K562 (cell line): ENCODE measurements at regions not wholly inside any gene's neighbourhood (a gene's known extent, or its start where the extent isn't known, plus 50 kb on each side); places are given as distances from the start of the nearest gene placed in this dataset.

Experiments used
- ATAC-seq: fragments of 200-7000 bp; cut with Tn5 transposase; 3 replicates; pipeline ENCODE4 v1.9.1; 2020; ENCODE audit warnings: moderate library complexity
- BruUV-seq: library from RNA; stranded (reverse); fragments of 400-500 nt; replicated peaks from 2 replicates; lab custom pipeline; 2021; lab: Mats Ljungman, UMichigan
- CTCF ChIA-PET: fragments of 300-600 bp; formaldehyde crosslinking; extraction: SDS; loops from one replicate; lab custom pipeline; 2021; ENCODE audit warnings: low intra/inter-chr PET ratio; lab: Yijun Ruan, JAX
- POLR2A ChIA-PET: fragments of 300-600, 350-650 bp; sonication (Branson Sonifier 250); formaldehyde crosslinking; extraction: SDS; loops from one replicate; lab custom pipeline; 2021; ENCODE audit warnings: antibody characterized with exemption, inconsistent platforms; lab: Yijun Ruan, JAX
- DNase-seq, 4 experiments: peaks; one replicate each; pipeline versions ENCODE4 v3.0.0 to v3.0.0-alpha.2; 2011 to 2018; ENCODE audit warnings: low spot score in 3 of 4, mixed read lengths in 3 of 4; ENCODE audit errors: extremely low read depth in 1 of 4
- FAIRE-seq: peaks from 2 replicates; lab custom pipeline; 2011; peaks lifted over from hg19 to GRCh38; lab: Jason Lieb, UNC
- H2AFZ ChIP-seq: 2 replicates; pipeline ENCODE4 v1.6.0; 2011; ENCODE audit warnings: low read depth, low read length, control low read depth, inconsistent platforms
- H3K27ac ChIP-seq: fragments of 200-600 bp; 3 replicates; pipeline ENCODE4 v1.8.0; 2011; ENCODE audit warnings: low read depth, mild to moderate bottlenecking, control low read depth, inconsistent platforms, low read length, moderate library complexity, mixed read lengths; ENCODE audit errors: extremely low read depth
- H3K27me3 ChIP-seq, 2 experiments: fragments of 300-600 bp in 1 of 2; 2 replicates in 1 of 2; 3 replicates in 1 of 2; pipeline versions ENCODE4 v1.6.0 to v1.8.0; 2011; ENCODE audit warnings: inconsistent platforms in 2 of 2, low read length in 2 of 2, mild to moderate bottlenecking in 1 of 2, mixed read lengths in 1 of 2, moderate library complexity in 1 of 2; ENCODE audit not compliant: control insufficient read depth in 2 of 2, insufficient read depth in 2 of 2
- H3K36me3 ChIP-seq: fragments of 300-600 bp; 3 replicates; pipeline ENCODE4 v1.8.0; 2011; ENCODE audit warnings: mild to moderate bottlenecking, low read length, inconsistent platforms; ENCODE audit not compliant: control insufficient read depth, insufficient read depth
- H3K4me1 ChIP-seq, 2 experiments: fragments of 200-600 bp in 1 of 2; replicated peaks in 1 of 2; 2 replicates in 1 of 2; 3 replicates in 1 of 2; pipeline versions ENCODE4 v1.5.1 to v1.8.0; 2011; ENCODE audit warnings: inconsistent platforms in 2 of 2, low read length in 2 of 2, mild to moderate bottlenecking in 1 of 2, mixed read lengths in 1 of 2, moderate library complexity in 1 of 2; ENCODE audit not compliant: control insufficient read depth in 2 of 2, insufficient read depth in 2 of 2
- H3K4me2 ChIP-seq: 2 replicates; pipeline ENCODE4 v1.6.1; 2011; ENCODE audit warnings: low read length, control low read depth, inconsistent platforms, mixed read lengths; ENCODE audit not compliant: insufficient read depth
- H3K4me3 ChIP-seq: fragments of 200-600 bp; sonication (generic), shearing (Covaris generic); 2 replicates; pipeline ENCODE4 v1.5.1; 2016; ENCODE audit warnings: control low read depth, inconsistent platforms
- H3K79me2 ChIP-seq: fragments of 200-600 bp; 3 replicates; pipeline ENCODE4 v1.8.0; 2011; ENCODE audit warnings: low read length, inconsistent platforms; ENCODE audit not compliant: control insufficient read depth, insufficient read depth
- H3K9ac ChIP-seq, 2 experiments: 2 replicates each; pipeline versions ENCODE4 v1.6.0 to v1.6.1; 2011; ENCODE audit warnings: low read depth in 2 of 2, low read length in 2 of 2, control low read depth in 1 of 2, inconsistent platforms in 1 of 2, mild to moderate bottlenecking in 1 of 2, mixed read lengths in 1 of 2; ENCODE audit not compliant: insufficient read depth in 1 of 2
- H3K9me1 ChIP-seq: one replicate; pipeline ENCODE4 v1.6.0; 2011; ENCODE audit warnings: inconsistent platforms, mild to moderate bottlenecking, low read length, moderate library complexity; ENCODE audit not compliant: control insufficient read depth, insufficient read depth
- H3K9me3 ChIP-seq: replicated peaks from 2 replicates; pipeline ENCODE4 v1.5.1; 2011; ENCODE audit warnings: low read depth, low read length, inconsistent platforms; ENCODE audit not compliant: control insufficient read depth, insufficient read depth
- H4K20me1 ChIP-seq: replicated peaks from 2 replicates; pipeline ENCODE4 v1.6.1; 2011; ENCODE audit warnings: low read length, inconsistent platforms, mixed read lengths; ENCODE audit not compliant: control insufficient read depth, insufficient read depth
- ARID1B ChIP-seq: fragments of 450-650 bp; IDR thresholded peaks from 2 replicates; pipeline ENCODE4 v1.6.1; 2016; ENCODE audit warnings: antibody characterized with exemption, mild to moderate bottlenecking, inconsistent platforms
- BRF1 ChIP-seq: IDR thresholded peaks from 3 replicates; pipeline ENCODE4 v1.6.1; 2011; ENCODE audit warnings: borderline replicate concordance, mild to moderate bottlenecking; ENCODE audit not compliant: insufficient read length; ENCODE audit errors: extremely low read depth
- CCNT2 ChIP-seq: IDR thresholded peaks from 2 replicates; pipeline ENCODE4 v1.6.1; 2011; ENCODE audit warnings: borderline replicate concordance, low read depth, mild to moderate bottlenecking, moderate library complexity, mixed read lengths, low read length; ENCODE audit not compliant: insufficient read length; ENCODE audit errors: extremely low read depth
- CHCHD3 ChIP-seq: fragments of 250-450 bp; sonication (Bioruptor Pico); IDR thresholded peaks from 2 replicates; pipeline ENCODE4 v2.1.2; 2022; ENCODE audit warnings: mild to moderate bottlenecking
- KLF13 ChIP-seq: fragments of 450-650 bp; IDR thresholded peaks from 2 replicates; pipeline ENCODE4 v1.6.1; 2016; ENCODE audit warnings: missing genetic modification characterization, low read depth, mild to moderate bottlenecking, missing compliant biosample characterization, moderate library complexity, borderline replicate concordance
- NCOA2 ChIP-seq, 2 experiments: fragments of 450-650 bp; IDR thresholded peaks; 2 replicates each; pipeline ENCODE4 v1.6.1; 2018; ENCODE audit warnings: mild to moderate bottlenecking in 2 of 2, moderate library complexity in 1 of 2; ENCODE audit not compliant: partially characterized antibody in 2 of 2
- POLR2G ChIP-seq: fragments of 200-400 bp; formaldehyde crosslinking; IDR thresholded peaks from 2 replicates; pipeline ENCODE4 v1.6.1; 2017; ENCODE audit warnings: low read depth, mild to moderate bottlenecking, antibody characterized with exemption, low read length, moderate library complexity
- SAFB2 ChIP-seq: fragments of 200-400 bp; formaldehyde crosslinking; IDR thresholded peaks from 2 replicates; pipeline ENCODE4 v1.6.1; 2018; ENCODE audit warnings: borderline replicate concordance, low read length, low read depth, moderate library complexity; ENCODE audit not compliant: severe bottlenecking
- SMARCC2 ChIP-seq: fragments of 450-650 bp; IDR thresholded peaks from 2 replicates; pipeline ENCODE4 v1.6.1; 2017; ENCODE audit warnings: antibody characterized with exemption, moderate library complexity, mild to moderate bottlenecking, low read depth
- TCF3 ChIP-seq: sonication (generic); formaldehyde crosslinking; IDR thresholded peaks from 2 replicates; pipeline ENCODE4 v1.4.0; 2020; ENCODE audit warnings: mild to moderate bottlenecking, missing genetic modification reagents
- TRIM24 ChIP-seq, 2 experiments: fragments of 450-650 bp; IDR thresholded peaks; 2 replicates each; pipeline ENCODE4 v1.6.1; 2016
- ZFP36 ChIP-seq: fragments of 150-350 bp; IDR thresholded peaks from 2 replicates; pipeline ENCODE4 v1.6.1; 2018; ENCODE audit warnings: low read length, low read depth; ENCODE audit not compliant: partially characterized antibody
- ZNF239 ChIP-seq: fragments of 250-450 bp; sonication (Bioruptor Pico); IDR thresholded peaks from 2 replicates; pipeline ENCODE4 v1.4.0; 2020; ENCODE audit warnings: mild to moderate bottlenecking
- ZNF57 ChIP-seq: fragments of 450-650 bp; formaldehyde crosslinking; IDR thresholded peaks from 2 replicates; pipeline ENCODE4 v1.4.0; 2020; ENCODE audit warnings: mild to moderate bottlenecking, moderate library complexity
- ZNF696 ChIP-seq: fragments of 250-450 bp; sonication (Bioruptor Pico); conservative IDR thresholded peaks from 2 replicates; pipeline ENCODE4 v1.4.0; 2020; ENCODE audit warnings: mild to moderate bottlenecking, moderate library complexity
- WGBS: fragments of 100-300 bp; shearing (Covaris generic); methylation state at CpG from one replicate; pipeline ENCODE4 v1.1.6; 2016; ENCODE audit warnings: low coverage, mixed read lengths; ENCODE audit not compliant: insufficient coverage; ENCODE audit errors: missing lambda C conversion rate; 5-methylcytosine and 5-hydroxymethylcytosine counted together
- in situ Hi-C: fragments of 300-500 bp; cut with MboI; formaldehyde crosslinking; loops from 4 replicates; pipeline ENCODE4 v1.15.0; 2018; ENCODE audit warnings: inconsistent platforms, mixed read lengths
- intact Hi-C: fragments of 100-400 bp; cut with micrococcal nuclease; formaldehyde crosslinking; loops from 2 replicates; pipeline ENCODE4 v1.14.2; 2022
- TF ChIP-seq, protein P1 (sequence below): fragments of 450-650 bp; IDR thresholded peaks from one replicate; pipeline ENCODE4 v1.6.1; 2018; ENCODE audit warnings: mild to moderate bottlenecking, moderate library complexity; ENCODE audit not compliant: partially characterized antibody
- TF ChIP-seq, protein P2 (sequence below): fragments of 250-450 bp; sonication (Bioruptor Pico); IDR thresholded peaks from 2 replicates; pipeline ENCODE4 v1.8.0; 2021; ENCODE audit warnings: borderline replicate concordance, mild to moderate bottlenecking, moderate library complexity; ENCODE audit not compliant: poor library complexity, severe bottlenecking
- TF ChIP-seq, protein P3 (sequence below): fragments of 450-650 bp; IDR thresholded peaks from 2 replicates; pipeline ENCODE4 v1.6.1; 2017; ENCODE audit warnings: mild to moderate bottlenecking, moderate library complexity

DNA sequence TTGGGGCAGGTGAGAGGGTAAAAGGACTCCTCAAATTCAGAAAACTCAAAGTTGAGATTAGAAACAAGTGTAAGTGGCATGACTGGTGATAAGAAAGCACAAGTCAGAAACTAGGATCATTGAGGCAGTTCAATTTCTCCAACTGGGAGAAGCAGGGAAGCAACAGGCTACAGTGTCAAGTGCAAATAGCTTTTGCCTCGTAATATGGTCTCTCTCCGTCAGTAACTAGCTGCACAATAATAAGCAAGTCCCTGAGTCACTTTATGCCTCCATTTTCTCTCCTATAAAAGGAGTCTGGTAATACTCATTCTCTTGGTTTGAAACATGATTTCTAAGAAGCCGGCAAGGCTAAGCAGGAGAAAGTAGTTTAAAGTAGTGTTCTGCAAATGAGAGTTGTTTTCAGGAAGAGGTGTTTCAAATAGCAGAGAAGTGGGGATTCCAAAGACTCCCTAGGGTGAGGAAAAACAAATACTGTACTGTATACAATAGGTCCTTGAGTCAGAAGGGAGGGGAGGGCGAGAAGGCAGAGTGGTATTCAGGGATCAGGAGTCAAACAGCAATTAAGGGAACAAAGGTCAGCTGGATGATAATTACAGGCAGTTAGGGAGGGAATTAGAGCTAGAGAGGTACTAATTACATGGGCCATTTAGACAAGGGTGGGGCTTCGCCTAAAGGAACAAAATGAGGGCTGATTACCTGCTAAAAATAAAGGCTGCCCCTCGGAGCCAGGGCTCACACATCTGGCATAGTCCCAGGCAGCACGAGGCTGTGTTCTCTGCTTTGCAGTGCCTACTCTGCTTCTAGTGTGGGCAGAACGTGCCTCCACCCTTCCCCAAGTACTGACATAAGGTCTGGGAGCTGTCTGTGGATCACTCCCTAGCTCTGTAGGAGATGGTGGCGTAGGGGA, 96.0 kb upstream of the BDNF start (continued):
- TF ChIP-seq BRF1, result no peak
- no peak for TF ChIP-seq TCF3 (CRISPR knock-in tag)
- no peak for TF ChIP-seq CHCHD3 (CRISPR knock-in tag)
- TF ChIP-seq ZNF239, result no peak
- TF ChIP-seq, all 486 proteins: peak for 0

DNA sequence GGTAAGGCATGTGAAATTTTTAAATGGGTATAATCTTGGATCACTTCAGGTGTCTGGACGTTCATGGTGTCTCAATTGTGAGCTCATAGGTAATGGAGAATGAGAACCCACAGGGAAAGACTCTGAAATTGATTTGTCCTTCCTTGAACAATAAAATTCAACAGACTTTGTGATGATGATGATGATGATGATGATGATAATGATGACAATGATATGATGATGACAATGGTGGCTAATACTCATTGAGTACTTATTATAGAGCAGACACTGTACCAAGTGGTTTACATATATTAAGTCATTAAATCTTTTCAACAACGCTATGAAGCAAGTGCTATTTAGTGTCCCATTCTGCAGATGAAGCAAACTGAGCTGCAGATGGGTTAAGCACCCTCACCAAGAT, 86.6 kb upstream of the BDNF start:
- no peak for FAIRE-seq
- Histone ChIP-seq H2AFZ (no peak overlapping the region), H3K79me2 (no peaks in the 10 kb centered on the region), H3K27ac (no peak overlapping the region), H3K9ac (no peak overlapping the region), H3K4me2 (no peak overlapping the region), H3K9me1 (no peaks in the 10 kb centered on the region), H3K9me3 (no peaks in the 10 kb centered on the region), H4K20me1 (no peaks in the 10 kb centered on the region), H3K4me1 (no peaks in the 10 kb centered on the region), H3K27me3 (no peaks in the 10 kb centered on the region), H3K36me3 (no peaks in the 10 kb centered on the region), H3K4me3 (no peak overlapping the region)
- in situ Hi-C loops, result no loop called here
- WGBS, result 0% methylated on average over 2 of the region's 2 CpGs
- ATAC-seq, result no peak
- CTCF ChIA-PET, result no interaction called here
- POLR2A ChIA-PET, result interaction anchor here (1.3 kb wide), 1 partner anchor 9 kb away, joined by 3 read pairs; no protein-coding TSS in a partner anchor
- DNase-seq, result no peak
- intact Hi-C loops, result no loop called here
- no TSS peak for BruUV-seq
- no peak for TF ChIP-seq CCNT2
- no peak for TF ChIP-seq SMARCC2
- TF ChIP-seq POLR2G, result no peak
- TF ChIP-seq SAFB2, result no peak
- TF ChIP-seq ARID1B, result no peak
- TF ChIP-seq ZNF696 (CRISPR knock-in tag), result no peak
- no peak for TF ChIP-seq TRIM24 (IDR thresholded peaks at IDR 0.05)
- TF ChIP-seq, protein P1, sequence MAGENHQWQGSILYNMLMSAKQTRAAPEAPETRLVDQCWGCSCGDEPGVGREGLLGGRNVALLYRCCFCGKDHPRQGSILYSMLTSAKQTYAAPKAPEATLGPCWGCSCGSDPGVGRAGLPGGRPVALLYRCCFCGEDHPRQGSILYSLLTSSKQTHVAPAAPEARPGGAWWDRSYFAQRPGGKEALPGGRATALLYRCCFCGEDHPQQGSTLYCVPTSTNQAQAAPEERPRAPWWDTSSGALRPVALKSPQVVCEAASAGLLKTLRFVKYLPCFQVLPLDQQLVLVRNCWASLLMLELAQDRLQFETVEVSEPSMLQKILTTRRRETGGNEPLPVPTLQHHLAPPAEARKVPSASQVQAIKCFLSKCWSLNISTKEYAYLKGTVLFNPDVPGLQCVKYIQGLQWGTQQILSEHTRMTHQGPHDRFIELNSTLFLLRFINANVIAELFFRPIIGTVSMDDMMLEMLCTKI, result no peak
- no peak for TF ChIP-seq KLF13 (tag)
- TF ChIP-seq NCOA2 (IDR thresholded peaks at IDR 0.05; ENCODE audit: partially characterized antibody in 2 of 2), result no peak
- TF ChIP-seq ZFP36, result no peak
- TF ChIP-seq, protein P2, sequence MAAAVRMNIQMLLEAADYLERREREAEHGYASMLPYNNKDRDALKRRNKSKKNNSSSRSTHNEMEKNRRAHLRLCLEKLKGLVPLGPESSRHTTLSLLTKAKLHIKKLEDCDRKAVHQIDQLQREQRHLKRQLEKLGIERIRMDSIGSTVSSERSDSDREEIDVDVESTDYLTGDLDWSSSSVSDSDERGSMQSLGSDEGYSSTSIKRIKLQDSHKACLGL (CRISPR knock-in tag), result no peak
- TF ChIP-seq, protein P3, sequence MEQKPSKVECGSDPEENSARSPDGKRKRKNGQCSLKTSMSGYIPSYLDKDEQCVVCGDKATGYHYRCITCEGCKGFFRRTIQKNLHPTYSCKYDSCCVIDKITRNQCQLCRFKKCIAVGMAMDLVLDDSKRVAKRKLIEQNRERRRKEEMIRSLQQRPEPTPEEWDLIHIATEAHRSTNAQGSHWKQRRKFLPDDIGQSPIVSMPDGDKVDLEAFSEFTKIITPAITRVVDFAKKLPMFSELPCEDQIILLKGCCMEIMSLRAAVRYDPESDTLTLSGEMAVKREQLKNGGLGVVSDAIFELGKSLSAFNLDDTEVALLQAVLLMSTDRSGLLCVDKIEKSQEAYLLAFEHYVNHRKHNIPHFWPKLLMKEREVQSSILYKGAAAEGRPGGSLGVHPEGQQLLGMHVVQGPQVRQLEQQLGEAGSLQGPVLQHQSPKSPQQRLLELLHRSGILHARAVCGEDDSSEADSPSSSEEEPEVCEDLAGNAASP, result no peak
- no peak for TF ChIP-seq ZNF57 (CRISPR knock-in tag)
